Sigmoid colon (tissue), 6 donors: ENCODE measurements at regions not wholly inside any gene's neighbourhood (a gene's known extent, or its start where the extent isn't known, plus 50 kb on each side); places are given as distances from the start of the nearest gene placed in this dataset.

ENCODE experiments used
- DNase-seq: peaks from one replicate; pipeline ENCODE4 v3.0.0-alpha.2; 2019
- H3K27ac ChIP-seq, 4 donors: fragments of 200-600 bp; sonication (generic); one replicate each; pipeline ENCODE4 v1.5.1; 2016 to 2019; ENCODE audit warnings: mild to moderate bottlenecking in 1 of 4
- H3K27me3 ChIP-seq, 3 donors: fragments of 200-600 bp; sonication (generic); one replicate each; pipeline ENCODE4 v1.5.1; 2019; ENCODE audit warnings: mild to moderate bottlenecking in 1 of 3
- H3K36me3 ChIP-seq, 4 donors: fragments of 200-600 bp; sonication (generic); one replicate each; pipeline ENCODE4 v1.5.1; 2016 to 2019
- H3K4me1 ChIP-seq, 4 donors: fragments of 200-600 bp; sonication (generic); one replicate each; pipeline ENCODE4 v1.5.1; 2017 to 2019
- H3K4me3 ChIP-seq, 4 donors: fragments of 200-600 bp; sonication (generic); one replicate each; pipeline ENCODE4 v1.5.1; 2017 to 2019; ENCODE audit warnings: mild to moderate bottlenecking in 2 of 4, moderate library complexity in 1 of 4
- H3K9me3 ChIP-seq, 4 donors: fragments of 200-600 bp in 3 of 4; sonication (generic) in 3 of 4; one replicate each; pipeline versions ENCODE4 v1.5.1 to v1.6.1; 2013 to 2019
- EP300 ChIP-seq, 4 donors: sonication (generic); formaldehyde crosslinking; IDR thresholded peaks; one replicate each; pipeline ENCODE4 v1.6.1; 2017; ENCODE audit warnings: antibody characterized with exemption in 4 of 4
- POLR2A ChIP-seq, 2 donors: fragments of 450-650 bp; IDR thresholded peaks; one replicate each; pipeline ENCODE4 v1.6.1; 2016; ENCODE audit warnings: antibody characterized with exemption in 2 of 2, mild to moderate bottlenecking in 2 of 2, moderate library complexity in 2 of 2
- POLR2AphosphoS5 ChIP-seq, 4 donors: sonication (generic); formaldehyde crosslinking; IDR thresholded peaks; one replicate each; pipeline ENCODE4 v1.6.1; 2017; ENCODE audit warnings: antibody characterized with exemption in 4 of 4
- WGBS, 2 donors: extraction: QIAGEN DNeasy Blood & Tissue Kit; methylation state at CpG; one replicate each; pipeline ENCODE4 v1.1.7; 2013; 5-methylcytosine and 5-hydroxymethylcytosine counted together
- intact Hi-C: fragments of 100-400 bp; cut with DNase I; formaldehyde crosslinking; loops from one replicate; pipeline ENCODE4 v1.15.1; 2023
- TF ChIP-seq, protein P1 (sequence below), 4 experiments: fragments of 450-650 bp in 3 of 4; fragments of 200-600 bp in 1 of 4; IDR thresholded peaks; one replicate each; pipeline ENCODE4 v1.5.1; 2016 to 2019; ENCODE audit warnings: antibody characterized with exemption in 4 of 4, mild to moderate bottlenecking in 3 of 4, moderate library complexity in 2 of 4
- donor health status: healthy with polysubstance abuse.
- donor health status: healthy.

DNA sequence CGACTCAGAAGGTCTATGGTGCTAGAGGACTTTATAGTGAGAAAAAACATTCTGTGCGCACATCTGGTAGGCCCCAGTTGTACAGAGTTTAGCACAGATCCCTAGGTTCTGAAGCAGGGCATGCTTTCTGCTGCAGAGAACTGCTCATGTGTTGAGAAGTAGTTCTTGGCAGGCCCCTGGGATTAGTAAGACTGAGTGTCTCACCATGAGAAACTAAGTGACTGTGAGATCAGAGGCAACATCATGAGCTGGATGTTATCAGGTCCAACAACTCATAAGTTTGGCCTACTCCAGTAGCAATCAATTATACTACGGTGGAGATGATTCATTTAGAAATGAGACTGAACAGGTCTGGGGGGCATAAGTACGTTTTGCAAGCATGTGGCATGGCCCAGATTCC lies 507.4 kb upstream of the KLF12 start:
- Histone ChIP-seq H3K4me1 (no peaks in the 10 kb centered on the region), H3K9me3 (no peaks in the 10 kb centered on the region), H3K27me3 (no peaks in the 10 kb centered on the region), H3K36me3 (no peaks in the 10 kb centered on the region), H3K4me3 (no peak overlapping the region), H3K27ac (no peak overlapping the region)
- no peak for TF ChIP-seq POLR2AphosphoS5 (IDR thresholded peaks at IDR 0.05)
- no peak for TF ChIP-seq EP300 (IDR thresholded peaks at IDR 0.05)
- no peak for TF ChIP-seq POLR2A (IDR thresholded peaks at IDR 0.05)
- TF ChIP-seq, protein P1, sequence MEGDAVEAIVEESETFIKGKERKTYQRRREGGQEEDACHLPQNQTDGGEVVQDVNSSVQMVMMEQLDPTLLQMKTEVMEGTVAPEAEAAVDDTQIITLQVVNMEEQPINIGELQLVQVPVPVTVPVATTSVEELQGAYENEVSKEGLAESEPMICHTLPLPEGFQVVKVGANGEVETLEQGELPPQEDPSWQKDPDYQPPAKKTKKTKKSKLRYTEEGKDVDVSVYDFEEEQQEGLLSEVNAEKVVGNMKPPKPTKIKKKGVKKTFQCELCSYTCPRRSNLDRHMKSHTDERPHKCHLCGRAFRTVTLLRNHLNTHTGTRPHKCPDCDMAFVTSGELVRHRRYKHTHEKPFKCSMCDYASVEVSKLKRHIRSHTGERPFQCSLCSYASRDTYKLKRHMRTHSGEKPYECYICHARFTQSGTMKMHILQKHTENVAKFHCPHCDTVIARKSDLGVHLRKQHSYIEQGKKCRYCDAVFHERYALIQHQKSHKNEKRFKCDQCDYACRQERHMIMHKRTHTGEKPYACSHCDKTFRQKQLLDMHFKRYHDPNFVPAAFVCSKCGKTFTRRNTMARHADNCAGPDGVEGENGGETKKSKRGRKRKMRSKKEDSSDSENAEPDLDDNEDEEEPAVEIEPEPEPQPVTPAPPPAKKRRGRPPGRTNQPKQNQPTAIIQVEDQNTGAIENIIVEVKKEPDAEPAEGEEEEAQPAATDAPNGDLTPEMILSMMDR (IDR thresholded peaks at IDR 0.05), result no peak
- no peak for DNase-seq
- WGBS, 2 donors, result 78 to 82% methylated on average over 4 of the region's 4 CpGs
- intact Hi-C loops, result no loop called here

DNA sequence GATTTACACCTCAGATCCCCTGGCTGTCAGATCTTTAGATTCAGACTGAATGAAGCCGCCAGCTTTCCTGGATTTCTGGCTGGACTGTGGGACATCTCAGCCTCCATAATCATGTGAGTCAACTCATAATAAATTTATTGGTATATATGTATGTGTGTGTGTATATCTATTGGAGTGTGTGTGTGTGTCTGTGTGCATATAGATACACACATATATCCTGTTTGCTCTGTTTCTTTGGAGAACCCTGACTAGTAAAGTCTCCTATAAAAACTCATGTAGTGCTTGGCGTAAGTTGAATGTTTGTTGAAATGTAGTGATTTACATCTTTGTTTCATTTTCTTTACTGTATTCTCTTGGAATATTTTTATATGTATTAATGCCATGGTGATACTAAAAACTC lies 499.5 kb upstream of the KLF12 start:
- Histone ChIP-seq H3K27ac (no peak overlapping the region), H3K36me3 (no peaks in the 10 kb centered on the region), H3K4me1 (no peaks in the 10 kb centered on the region), H3K4me3 (no peak overlapping the region), H3K9me3 (no peaks in the 10 kb centered on the region), H3K27me3 (no peaks in the 10 kb centered on the region)
- intact Hi-C loops, result no loop called here
- no peak for DNase-seq
- TF ChIP-seq POLR2A (IDR thresholded peaks at IDR 0.05) (no peak), EP300 (IDR thresholded peaks at IDR 0.05) (no peak), POLR2AphosphoS5 (IDR thresholded peaks at IDR 0.05) (no peak)
- TF ChIP-seq, protein P1 (IDR thresholded peaks at IDR 0.05), result no peak
- 85 to 94% methylated on average over 2 of the region's 2 CpGs for WGBS, 2 donors

DNA sequence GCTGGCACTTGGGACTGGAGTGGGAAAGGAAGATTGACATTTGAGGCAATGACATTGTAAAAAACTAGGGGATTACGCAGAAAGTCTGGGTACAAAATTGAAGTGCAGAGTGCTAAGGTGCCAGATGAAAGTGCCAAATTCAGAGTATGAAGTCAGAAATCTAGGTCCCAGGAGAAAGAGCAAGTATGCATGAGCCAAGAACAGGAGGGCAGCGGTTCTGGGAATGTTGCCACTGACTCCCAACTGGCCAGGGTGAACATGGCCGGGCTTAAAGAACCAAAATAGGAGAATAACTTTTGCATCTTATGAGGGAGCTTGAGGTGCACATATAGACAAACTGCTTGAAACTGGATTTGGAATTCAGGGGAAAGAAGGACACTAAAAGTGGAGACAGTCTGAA lies 495.8 kb upstream of the KLF12 start:
- H3K27ac ChIP-seq, result no peak overlapping the region
- no peaks in the 10 kb centered on the region for H3K4me1 ChIP-seq
- 45 to 71% methylated on average over 3 of the region's 3 CpGs for WGBS, 2 donors
- DNase-seq, result no peak
- intact Hi-C loops, result no loop called here
- H3K27me3 ChIP-seq, result no peaks in the 10 kb centered on the region
- no peak overlapping the region for H3K4me3 ChIP-seq
- H3K36me3 ChIP-seq, result no peaks in the 10 kb centered on the region
- TF ChIP-seq, protein P1 (IDR thresholded peaks at IDR 0.05), result no peak
- TF ChIP-seq POLR2AphosphoS5 (IDR thresholded peaks at IDR 0.05) (no peak), EP300 (IDR thresholded peaks at IDR 0.05) (no peak)
- H3K9me3 ChIP-seq, result no peaks in the 10 kb centered on the region

DNA sequence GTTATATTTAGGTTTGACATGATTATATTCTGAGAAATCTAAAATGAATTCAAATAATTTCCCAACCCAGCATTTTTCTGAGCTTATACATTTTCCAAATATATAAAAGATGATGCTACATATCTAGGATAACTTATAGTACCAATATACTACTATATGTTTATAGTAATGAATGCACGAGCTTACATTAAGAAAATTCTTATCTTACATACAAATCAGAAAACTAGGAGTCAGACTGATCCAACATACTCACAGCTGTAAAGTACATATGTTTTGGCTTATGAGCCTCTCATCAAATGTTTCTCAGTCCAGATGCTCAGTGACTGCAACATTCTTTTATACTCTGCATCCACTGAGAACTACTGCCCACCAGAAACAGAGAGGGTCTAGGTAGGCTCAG lies 491.3 kb upstream of the KLF12 start:
- WGBS, 2 donors, result 81 to 90% methylated on average over 1 of the region's 1 CpG
- intact Hi-C loops, result no loop called here
- H3K9me3 ChIP-seq, result no peaks in the 10 kb centered on the region
- TF ChIP-seq, protein P1 (IDR thresholded peaks at IDR 0.05), result no peak
- TF ChIP-seq POLR2A (IDR thresholded peaks at IDR 0.05), result no peak
- no peak for TF ChIP-seq POLR2AphosphoS5 (IDR thresholded peaks at IDR 0.05)
- no peak for TF ChIP-seq EP300 (IDR thresholded peaks at IDR 0.05)
- no peak for DNase-seq
- H3K27ac ChIP-seq, result no peak overlapping the region
- no peak overlapping the region for H3K4me3 ChIP-seq
- H3K27me3 ChIP-seq, result no peaks in the 10 kb centered on the region
- H3K4me1 ChIP-seq, result no peaks in the 10 kb centered on the region
- no peaks in the 10 kb centered on the region for H3K36me3 ChIP-seq

DNA sequence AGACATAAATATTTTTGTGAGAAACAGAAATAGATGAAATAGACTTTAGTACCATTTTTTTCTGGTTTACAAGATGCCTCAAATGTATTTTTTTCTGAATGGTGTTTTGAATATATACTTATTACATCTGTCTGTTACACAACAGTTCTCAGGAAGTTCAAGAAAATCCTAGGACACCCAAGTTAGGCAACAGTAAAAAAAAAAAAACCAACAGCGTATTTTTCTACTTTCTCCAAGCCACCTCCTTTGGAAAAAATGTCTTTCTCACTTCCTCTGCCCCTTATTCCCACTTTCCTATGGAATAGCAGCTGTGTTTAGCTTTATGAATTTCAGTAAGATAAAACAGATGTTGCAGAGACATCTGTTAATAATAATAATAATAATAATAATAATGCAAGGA lies 489.6 kb upstream of the KLF12 start:
- intact Hi-C loops, result no loop called here
- Histone ChIP-seq H3K27ac (no peak overlapping the region), H3K36me3 (no peaks in the 10 kb centered on the region), H3K9me3 (no peaks in the 10 kb centered on the region), H3K4me3 (no peak overlapping the region), H3K4me1 (no peaks in the 10 kb centered on the region), H3K27me3 (no peaks in the 10 kb centered on the region)
- WGBS, 2 donors, result 69 to 76% methylated on average over 1 of the region's 1 CpG
- DNase-seq, result no peak
- TF ChIP-seq, protein P1 (IDR thresholded peaks at IDR 0.05), result no peak
- TF ChIP-seq POLR2A (IDR thresholded peaks at IDR 0.05) (no peak), POLR2AphosphoS5 (IDR thresholded peaks at IDR 0.05) (no peak), EP300 (IDR thresholded peaks at IDR 0.05) (no peak)
